GM13977 (cell line): ENCODE measurements at regions not wholly inside any gene's neighbourhood (a gene's known extent, or its start where the extent isn't known, plus 50 kb on each side); places are given as distances from the start of the nearest gene placed in this dataset.

ENCODE experiments used
- DNase-seq: peaks from one replicate; pipeline ENCODE4 v3.0.0; 2012; ENCODE audit warnings: low spot score
- in situ Hi-C: fragments of 300-500 bp; cut with MboI; formaldehyde crosslinking; loops from one replicate; pipeline ENCODE4 v1.12.0; 2022; ENCODE audit warnings: low sequenced_read_pairs, low pct_unique_long_range_greater_than_20kb, mixed read lengths, inconsistent platforms; ENCODE audit not compliant: unreplicated experiment
- TF ChIP-seq, protein P1 (sequence below): IDR thresholded peaks from 2 replicates; pipeline ENCODE4 v1.5.1; 2012; ENCODE audit warnings: mild to moderate bottlenecking, control low read depth; ENCODE audit not compliant: insufficient read depth; ENCODE audit errors: extremely low read depth, missing control alignments

DNA sequence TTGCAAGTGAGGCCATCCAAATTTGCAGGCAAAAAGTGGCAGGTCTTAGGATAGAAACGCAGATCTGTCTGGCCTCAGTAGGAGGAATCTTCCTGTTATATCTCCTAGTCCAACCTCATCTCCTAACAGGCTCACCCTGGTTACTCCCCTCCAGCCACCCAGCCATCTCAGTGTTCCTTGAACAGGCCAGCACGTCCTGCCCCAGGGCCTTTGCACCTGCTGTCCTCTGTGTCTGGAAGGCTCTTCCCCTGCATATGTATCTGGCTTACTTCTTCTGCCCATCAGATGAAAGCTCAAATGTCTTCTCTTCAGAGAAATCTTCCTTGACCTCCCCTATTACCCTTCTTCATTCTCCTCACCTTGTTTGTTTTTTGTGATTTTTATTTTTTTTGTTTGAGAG is 107.3 kb upstream of the ALDH1B1 start:
- in situ Hi-C loops = no loop called here
- TF ChIP-seq, protein P1, sequence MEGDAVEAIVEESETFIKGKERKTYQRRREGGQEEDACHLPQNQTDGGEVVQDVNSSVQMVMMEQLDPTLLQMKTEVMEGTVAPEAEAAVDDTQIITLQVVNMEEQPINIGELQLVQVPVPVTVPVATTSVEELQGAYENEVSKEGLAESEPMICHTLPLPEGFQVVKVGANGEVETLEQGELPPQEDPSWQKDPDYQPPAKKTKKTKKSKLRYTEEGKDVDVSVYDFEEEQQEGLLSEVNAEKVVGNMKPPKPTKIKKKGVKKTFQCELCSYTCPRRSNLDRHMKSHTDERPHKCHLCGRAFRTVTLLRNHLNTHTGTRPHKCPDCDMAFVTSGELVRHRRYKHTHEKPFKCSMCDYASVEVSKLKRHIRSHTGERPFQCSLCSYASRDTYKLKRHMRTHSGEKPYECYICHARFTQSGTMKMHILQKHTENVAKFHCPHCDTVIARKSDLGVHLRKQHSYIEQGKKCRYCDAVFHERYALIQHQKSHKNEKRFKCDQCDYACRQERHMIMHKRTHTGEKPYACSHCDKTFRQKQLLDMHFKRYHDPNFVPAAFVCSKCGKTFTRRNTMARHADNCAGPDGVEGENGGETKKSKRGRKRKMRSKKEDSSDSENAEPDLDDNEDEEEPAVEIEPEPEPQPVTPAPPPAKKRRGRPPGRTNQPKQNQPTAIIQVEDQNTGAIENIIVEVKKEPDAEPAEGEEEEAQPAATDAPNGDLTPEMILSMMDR = no peak
- DNase-seq = no peak

DNA sequence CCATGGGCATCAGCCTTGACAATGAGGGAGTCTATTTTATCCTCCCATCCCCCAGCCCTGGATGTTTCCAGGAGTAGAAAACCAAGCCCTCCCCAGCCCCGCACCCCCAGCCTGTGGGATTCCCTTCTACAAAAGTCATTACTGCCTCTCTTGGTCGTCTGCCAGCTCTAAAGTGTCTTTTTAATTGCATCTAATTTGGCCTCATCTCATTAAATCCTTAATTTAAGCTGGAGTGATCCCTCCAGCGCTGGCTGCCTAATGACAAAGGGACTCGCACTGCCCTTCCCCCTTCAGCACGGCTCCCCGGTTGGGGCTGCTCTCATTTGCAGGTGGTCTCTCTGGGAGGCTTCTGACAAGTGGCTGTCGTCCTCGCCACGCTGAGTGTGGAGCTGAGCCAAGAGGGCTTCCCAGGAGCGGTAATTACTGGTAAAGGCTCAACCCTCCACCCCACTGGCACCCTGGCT is 107.9 kb upstream of the ALDH1B1 start:
- no peak for DNase-seq
- TF ChIP-seq, protein P1 = no peak
- in situ Hi-C loops = no loop called here

DNA sequence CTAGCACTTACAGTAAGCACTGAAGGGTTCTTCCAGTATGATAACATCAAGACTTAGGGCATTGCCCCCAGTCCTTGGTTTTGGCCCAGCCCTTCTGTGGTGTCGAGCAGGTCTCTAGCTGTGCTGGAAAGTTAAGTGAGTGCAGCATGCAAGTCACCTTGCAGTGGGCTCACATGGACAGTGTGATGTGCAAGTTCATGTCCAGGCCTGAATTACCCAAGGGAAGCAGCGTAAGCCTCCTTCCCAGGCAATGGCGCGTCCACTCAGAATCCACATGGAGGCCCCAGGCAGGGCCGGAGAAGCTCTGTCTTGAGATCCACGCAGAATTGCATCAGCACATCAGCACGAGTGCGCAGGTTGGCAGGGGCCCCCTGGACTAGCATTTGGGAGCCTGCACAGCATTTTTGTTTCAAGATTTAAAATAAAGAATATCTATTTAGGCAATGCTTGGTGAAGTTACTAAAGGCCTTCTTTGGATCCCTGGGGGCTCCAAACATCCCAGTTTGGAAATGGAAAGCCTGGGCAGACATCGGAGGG is 108.4 kb upstream of the ALDH1B1 start:
- TF ChIP-seq, protein P1 = no peak
- DNase-seq = no peak
- in situ Hi-C loops = no loop called here

DNA sequence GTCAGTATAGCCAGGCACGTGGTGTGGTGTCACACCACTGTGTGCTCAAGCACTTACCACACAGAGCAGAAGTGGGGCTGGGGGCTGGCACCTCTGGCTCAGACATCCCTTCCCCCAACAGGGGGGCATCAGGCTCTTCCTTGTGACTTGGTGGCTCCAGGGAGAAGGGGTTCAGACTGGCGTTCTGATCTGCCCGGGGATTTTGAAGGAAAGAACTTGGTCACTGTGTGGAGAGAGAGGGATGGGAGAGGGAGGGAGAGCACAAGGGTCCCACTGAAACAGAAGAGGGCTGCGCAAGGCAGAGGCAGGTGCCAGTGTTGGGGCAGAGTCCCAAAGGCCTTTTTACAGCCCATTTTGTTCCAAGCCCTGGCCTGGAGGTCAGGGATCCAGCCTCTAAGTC is 109.7 kb upstream of the ALDH1B1 start:
- TF ChIP-seq, protein P1 = no peak
- no peak for DNase-seq
- in situ Hi-C loops = no loop called here

DNA sequence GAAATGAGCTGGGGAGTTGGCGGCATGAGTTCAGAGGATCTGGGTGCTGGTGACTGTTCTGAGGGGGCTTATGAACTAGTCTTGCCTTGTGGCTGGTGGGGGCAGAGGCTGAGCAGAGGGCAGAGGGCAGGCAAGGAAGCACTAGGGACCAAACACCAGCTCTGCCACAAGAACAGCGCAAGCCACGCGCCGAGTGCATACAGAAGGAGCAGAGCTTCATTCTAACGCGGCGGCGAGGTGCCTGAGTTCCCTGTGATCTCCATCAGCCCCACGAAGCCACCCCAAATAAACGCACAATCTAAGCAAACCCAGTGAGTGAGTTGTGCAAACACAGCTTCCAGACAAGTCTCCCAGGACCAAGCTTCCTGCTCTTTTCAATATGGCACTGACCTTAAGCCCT is 110.6 kb upstream of the ALDH1B1 start:
- TF ChIP-seq, protein P1 = no peak
- no peak for DNase-seq
- in situ Hi-C loops = no loop called here

DNA sequence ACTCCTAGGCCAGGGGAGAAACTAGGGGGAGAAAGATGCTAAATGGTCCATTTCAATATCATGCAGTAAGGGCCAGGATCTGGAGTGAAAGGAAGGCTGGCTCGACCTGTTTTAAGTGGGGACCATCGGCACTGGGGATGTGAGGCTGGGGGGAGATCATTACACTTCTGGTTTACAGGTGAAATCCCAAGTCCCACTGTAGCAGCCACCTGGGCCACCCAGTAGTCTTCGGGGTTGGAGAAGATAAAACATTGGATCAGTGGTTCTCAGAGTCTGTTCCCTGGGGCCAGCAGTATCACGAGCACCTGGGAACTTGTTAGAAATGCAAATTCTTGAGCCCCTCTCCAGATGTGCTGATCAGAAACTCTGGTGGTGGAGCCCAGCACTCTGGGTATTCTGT is 111.3 kb upstream of the ALDH1B1 start:
- in situ Hi-C loops = no loop called here
- TF ChIP-seq, protein P1 = no peak
- DNase-seq = no peak
